ENCODE measurements at regions not wholly inside any gene's neighbourhood (a gene's known extent, or its start where the extent isn't known, plus 50 kb on each side); places are given as distances from the start of the nearest gene placed in this dataset.
A peak's percentile ranks its signal among the peaks of the same experiment; 100 is the strongest.

DNA sequence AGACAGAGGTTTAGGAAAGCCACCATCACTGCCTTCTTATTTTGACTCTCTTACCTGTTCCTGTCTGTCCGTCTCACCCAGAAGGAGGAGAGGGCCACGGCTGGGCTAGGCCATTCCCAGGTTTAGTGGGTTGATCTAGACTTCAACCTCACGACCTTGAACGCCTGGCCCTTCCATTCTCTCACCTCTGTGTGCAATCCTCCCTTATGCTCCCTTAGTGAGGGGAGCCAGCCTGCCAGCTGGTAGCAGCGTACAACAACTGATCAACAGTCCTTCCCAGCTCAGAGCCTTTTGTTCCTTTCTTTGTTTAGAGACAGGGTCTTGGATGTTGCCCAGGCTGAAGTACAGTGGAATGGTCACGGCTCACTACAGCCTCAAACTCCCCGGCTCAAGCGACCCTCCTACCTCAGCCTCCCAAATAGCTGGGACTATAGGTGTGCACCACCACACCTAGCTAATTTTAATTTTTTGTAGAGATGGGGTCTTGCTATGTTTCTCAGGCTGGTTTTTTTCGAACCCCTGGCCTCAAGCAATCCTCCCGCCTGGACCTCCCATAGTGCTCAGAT lies 123.9 kb downstream of the ZNF664 start:
- DNase-seq: no peak

- DNase-seq: no peak
Measured at GRCh38 chr12:124097701-124098100, 124.7 kb downstream of the ZNF664 start.

- no peak for DNase-seq
Measured at GRCh38 chr12:124098101-124098757, 125.2 kb downstream of the ZNF664 start.

DNA sequence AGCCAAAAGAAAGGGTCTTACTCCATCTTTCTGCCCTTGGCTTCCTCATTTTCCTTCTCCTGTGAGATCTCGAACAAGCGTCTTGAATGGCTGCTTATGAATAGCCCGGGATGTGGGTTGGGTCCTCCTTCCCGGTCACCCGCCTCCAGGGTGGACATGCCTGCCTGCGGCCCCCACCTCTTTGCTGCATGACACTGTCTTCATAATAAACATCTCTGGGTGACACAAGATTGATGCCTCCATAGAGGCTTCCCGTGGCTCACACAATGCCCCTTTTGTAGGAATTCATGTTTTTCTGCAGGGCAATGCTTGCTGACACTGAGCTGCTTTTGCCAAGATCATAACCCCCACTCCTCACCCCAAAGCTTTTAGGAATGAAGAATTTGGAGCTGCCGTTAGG lies 125.9 kb downstream of the ZNF664 start:
- DNase-seq: no peak

GRCh38 chr12:124099661-124100060 lies 126.6 kb downstream of the ZNF664 start:
- no peak for DNase-seq

DNA sequence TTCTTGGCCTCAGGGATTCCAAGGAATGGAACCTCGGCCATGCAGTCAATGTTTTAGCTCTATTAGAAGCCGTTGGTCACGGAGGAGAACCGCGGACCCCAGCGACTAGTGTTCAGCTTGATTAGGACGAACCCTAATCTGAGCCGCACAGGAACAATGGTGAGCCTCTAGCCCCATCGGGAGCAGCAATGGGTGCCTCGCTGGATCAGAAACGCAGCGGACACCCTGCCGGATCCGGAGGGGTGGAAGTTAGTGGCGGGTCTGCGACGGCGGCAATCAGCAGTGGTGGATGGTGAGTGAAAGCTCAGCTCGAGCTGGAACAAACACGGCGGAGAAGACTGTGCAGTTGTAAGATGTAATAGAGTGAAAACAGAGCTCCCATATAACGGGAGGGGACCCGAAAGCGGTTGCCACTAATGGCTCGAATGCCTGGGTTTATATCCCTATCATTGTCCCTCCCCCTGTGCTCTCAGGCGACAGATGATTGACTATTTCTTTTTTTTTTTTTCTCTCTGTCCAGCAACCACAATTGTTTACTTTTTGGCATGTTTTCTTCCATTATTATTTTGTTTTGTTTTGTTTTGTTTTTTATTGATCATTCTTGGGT lies 127.7 kb downstream of the ZNF664 start:
- no peak for DNase-seq

DNA sequence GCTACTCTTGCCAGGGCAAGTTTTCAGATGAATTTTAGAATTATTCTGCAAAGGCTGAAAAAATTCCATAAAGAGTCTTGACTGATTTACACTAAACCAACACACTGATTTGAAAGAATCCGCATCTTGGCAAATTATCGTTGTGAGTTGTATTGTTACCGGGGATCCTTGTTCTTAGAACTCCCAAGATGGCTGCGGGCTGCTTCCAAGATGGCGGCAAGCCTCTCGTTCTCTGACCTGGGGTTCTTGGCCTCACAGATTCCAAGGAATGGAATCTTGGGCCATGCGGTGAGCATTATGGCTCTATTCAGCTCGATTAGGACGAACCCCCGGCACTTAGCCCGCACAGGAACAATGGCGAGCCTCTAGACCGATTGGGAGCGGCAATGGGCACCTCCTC lies 132.5 kb downstream of the ZNF664 start:
- DNase-seq: no peak

GRCh38 chr12:124107351-124107750 lies 134.3 kb downstream of the ZNF664 start:
- DNase-seq: no peak

DNA sequence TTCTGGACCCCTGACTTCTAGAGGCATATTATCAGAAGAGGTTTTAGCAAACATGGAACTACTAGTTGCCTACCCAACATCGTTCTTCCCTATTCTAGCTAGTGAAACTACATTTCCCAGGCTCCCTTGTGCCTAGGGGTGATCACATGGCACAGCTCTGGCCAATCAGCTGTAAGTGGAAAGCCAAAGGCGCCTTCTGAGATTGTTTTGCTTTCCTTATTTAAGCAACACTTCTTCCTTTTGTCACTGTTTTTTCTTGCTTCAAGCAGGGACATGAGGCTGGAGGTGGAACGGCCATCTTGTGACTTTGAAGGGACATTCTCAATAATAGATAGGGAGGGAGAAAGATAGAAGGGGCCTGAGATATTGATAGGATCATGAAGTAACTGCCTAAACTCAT lies 136.7 kb downstream of the ZNF664 start:
- DNase-seq: no peak

- no peak for DNase-seq
Measured at GRCh38 chr12:124110372-124110883, 137.4 kb downstream of the ZNF664 start.

GRCh38 chr12:124111006-124111405 lies 138.0 kb downstream of the ZNF664 start:
- DNase-seq: no peak

DNA sequence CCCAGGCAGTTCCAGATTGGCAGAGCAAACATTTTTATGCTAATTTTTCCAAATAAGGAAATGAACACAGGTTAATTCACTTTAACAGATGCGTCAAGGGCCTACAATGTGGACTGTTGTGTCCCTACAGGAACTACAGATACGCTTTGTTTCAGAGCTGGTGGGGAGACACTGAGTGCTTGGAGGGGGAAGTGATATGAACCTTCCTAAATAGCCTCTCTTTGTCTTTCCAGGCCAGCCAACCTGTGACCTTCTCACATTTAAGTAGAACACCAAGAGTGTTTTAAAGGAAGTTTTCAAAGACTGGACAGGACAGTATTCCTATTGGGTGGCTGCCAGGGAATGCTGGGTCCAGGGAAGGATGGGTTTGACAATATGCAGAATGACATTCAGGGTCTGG lies 141.3 kb downstream of the ZNF664 start:
- no peak for DNase-seq

GRCh38 chr12:124115496-124115895 lies 142.5 kb downstream of the ZNF664 start:
- DNase-seq: no peak

- DNase-seq: no peak
Measured at GRCh38 chr12:124115976-124116690, 143.1 kb downstream of the ZNF664 start.

DNA sequence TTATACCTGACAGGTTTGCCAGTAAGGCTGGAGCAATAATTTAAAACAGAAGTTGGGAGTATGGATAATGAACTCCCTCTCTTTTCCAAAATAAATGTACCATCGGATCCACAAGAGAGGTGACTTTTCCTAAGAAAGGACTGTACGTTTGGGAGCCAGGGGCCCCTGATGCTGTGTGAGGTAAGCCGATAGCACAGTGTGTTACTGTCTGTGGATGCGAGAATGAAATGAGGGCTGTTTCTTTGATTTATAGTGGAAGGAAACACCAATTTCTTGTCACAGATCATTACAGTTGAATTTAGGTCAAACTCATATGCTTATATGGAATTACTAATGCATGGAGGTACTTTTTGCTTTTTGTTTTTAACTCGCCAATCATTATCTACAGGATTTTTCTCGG lies 147.7 kb downstream of the ZNF664 start:
- DNase-seq: no peak

DNA sequence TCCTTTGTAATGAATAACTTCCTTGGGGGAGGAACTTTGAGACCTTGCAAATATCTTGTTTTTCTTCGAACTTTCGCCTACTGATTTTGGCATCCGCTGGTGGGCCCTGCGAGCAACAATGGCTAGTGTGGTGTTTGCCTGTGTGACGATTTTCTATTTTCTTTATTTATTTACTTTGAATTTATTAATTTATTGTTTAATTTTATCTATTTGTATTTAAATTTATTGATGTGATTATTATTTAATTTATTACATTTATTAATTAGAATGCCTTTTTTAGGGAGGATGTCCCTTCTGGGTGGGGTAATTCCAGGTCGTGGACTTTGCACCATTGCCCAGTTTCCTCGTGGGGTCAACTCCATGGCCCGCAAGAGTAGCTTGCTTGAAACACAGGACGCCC lies 149.7 kb downstream of the ZNF664 start:
- no peak for DNase-seq

- no peak for DNase-seq
Measured at GRCh38 chr12:124123296-124124000, 150.4 kb downstream of the ZNF664 start.

DNA sequence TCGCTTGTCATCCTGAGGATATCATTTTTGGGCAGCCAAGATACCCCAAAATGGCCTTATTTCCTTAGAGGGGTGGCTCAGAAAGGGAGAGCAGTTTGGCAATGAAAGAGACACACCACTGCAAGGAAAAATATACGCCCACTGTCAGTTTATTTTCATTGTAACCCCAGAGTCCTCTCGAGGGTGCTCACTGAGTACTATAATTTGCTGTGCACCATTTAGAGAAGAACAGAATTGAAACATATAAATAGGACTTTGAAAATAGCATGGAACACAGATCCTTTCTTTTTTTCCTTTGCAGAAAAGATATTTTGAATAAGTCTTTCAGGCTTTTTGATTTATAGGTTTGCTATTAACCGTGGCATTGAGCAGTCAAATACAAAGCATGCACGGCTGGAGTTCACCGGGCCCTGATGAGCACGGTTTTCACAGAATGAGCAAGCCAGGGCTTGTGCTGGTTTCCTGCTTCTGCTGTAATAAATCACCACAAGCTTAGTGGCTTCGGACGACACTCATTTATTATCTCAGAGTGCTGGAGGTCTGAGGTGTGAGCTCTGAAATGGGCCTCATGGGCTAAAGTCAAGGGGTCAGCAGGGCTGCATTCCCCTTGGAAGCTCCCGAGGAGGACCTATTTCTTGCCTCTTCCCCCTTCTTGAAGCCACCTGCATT lies 152.3 kb downstream of the ZNF664 start:
- peak; percentile 62 for DNase-seq

DNA sequence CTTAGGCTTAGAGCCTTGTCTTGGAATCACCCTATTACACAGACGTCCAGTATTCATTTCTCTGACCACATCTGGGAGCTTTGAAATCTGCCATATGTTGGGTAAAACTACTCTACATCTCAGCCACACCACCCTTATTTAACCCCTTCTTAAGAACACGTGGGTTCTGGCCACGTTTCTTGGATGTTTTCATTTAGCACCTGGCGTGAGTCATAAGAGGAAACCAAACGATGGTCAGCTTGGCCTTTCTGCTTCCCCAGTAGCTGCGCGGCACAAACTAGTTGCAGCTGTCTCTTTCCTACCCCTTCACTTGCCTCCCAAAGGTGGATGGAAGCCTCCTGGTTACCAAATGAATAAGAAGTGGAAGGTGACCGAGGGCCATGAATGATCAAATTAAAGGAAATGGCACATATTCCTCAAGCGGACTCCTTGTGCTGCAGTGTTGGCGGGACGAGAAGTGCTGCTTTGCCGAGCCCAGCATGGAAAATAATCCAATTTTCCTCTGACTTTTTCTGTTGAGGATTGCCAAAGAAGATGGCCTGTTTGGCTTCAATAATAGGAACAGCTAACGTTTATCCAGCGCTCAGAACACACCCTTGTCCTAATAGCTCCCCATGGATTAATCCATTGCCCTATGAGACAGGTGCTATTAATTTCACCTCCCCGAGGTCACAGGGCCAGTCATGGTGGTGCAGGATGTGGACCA lies 154.1 kb downstream of the ZNF664 start:
- no peak for DNase-seq

DNA sequence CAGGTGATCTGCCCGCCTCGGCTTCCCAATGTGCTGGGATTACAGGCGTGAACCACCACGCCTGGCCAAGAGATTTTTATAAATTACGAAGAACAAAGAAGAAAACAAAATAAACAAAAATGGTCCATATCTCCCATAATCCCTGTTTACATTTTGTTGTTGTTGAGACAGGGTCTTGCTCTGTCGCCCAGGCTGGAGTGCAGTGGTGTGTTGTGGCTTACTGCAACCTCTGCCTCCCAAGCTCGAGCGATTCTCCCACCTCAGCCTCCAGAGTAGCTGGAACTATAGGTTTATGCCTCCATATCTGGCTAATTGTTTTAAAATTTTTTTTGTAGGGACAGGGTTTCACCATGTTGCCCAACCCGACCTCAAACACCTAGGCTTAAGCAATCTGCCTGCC lies 156.1 kb downstream of the ZNF664 start:
- DNase-seq: no peak

GRCh38 chr12:124130691-124131591 lies 157.9 kb downstream of the ZNF664 start:
- peak; percentile 16 for DNase-seq
